A673 (cell line): ENCODE measurements at regions not wholly inside any gene's neighbourhood (a gene's known extent, or its start where the extent isn't known, plus 50 kb on each side); places are given as distances from the start of the nearest gene placed in this dataset.

Source experiments
- BruUV-seq: library from RNA; stranded (reverse); fragments of 400-500 nt; replicated peaks from 2 replicates; lab custom pipeline; 2021; lab: Mats Ljungman, UMichigan
- CTCF ChIA-PET: fragments of 300-600 bp; sonication (Branson Sonifier 250); formaldehyde crosslinking; loops from one replicate; lab custom pipeline; 2022; ENCODE audit warnings: antibody characterized with exemption; lab: Charles Lee
- POLR2A ChIA-PET: fragments of 300-600 bp; sonication (Branson Sonifier 250); formaldehyde crosslinking; loops from one replicate; lab custom pipeline; 2022; ENCODE audit warnings: antibody characterized with exemption; ENCODE audit not compliant: low non-redundant PET; lab: Charles Lee
- DNase-seq: peaks from one replicate; pipeline ENCODE4 v3.0.0-alpha.2; 2015; ENCODE audit warnings: low spot score
- H3K27ac ChIP-seq: fragments of 200-600 bp; sonication (generic); 2 replicates; pipeline ENCODE4 v1.5.1; 2016; ENCODE audit warnings: mixed run types, low read depth, mild to moderate bottlenecking, mixed read lengths, antibody characterized with exemption, low read length; ENCODE audit not compliant: poor library complexity, severe bottlenecking
- H3K27me3 ChIP-seq: fragments of 200-600 bp; sonication (generic); replicated peaks from 2 replicates; pipeline ENCODE4 v1.6.1; 2017; ENCODE audit warnings: mixed run types, low read depth, mild to moderate bottlenecking, mixed read lengths, antibody characterized with exemption, low read length; ENCODE audit not compliant: insufficient read depth, poor library complexity
- H3K36me3 ChIP-seq: fragments of 200-600 bp; sonication (generic); 2 replicates; pipeline ENCODE4 v1.6.1; 2016; ENCODE audit warnings: mixed run types, mild to moderate bottlenecking, mixed read lengths, antibody characterized with exemption, low read length; ENCODE audit not compliant: insufficient read depth, poor library complexity, severe bottlenecking
- H3K4me1 ChIP-seq: fragments of 200-600 bp; sonication (generic); 2 replicates; pipeline ENCODE4 v1.6.1; 2017; ENCODE audit warnings: mixed run types, mild to moderate bottlenecking, mixed read lengths, antibody characterized with exemption, low read length; ENCODE audit not compliant: insufficient read depth, poor library complexity, severe bottlenecking
- H3K4me3 ChIP-seq: fragments of 200-600 bp; sonication (generic); 2 replicates; pipeline ENCODE4 v1.5.1; 2016; ENCODE audit warnings: low read depth, mixed run types, mild to moderate bottlenecking, mixed read lengths, low read length; ENCODE audit not compliant: poor library complexity, severe bottlenecking
- H3K9me3 ChIP-seq: fragments of 200-600 bp; sonication (generic); 2 replicates; pipeline ENCODE4 v1.6.1; 2016; ENCODE audit warnings: mixed run types, low read depth, mild to moderate bottlenecking, mixed read lengths, antibody characterized with exemption, low read length; ENCODE audit not compliant: poor library complexity, severe bottlenecking
- EZH2 ChIP-seq: fragments of 200-600 bp; sonication (generic); IDR thresholded peaks from 2 replicates; pipeline ENCODE4 v1.6.1; 2017; ENCODE audit warnings: borderline replicate concordance, low read depth, mild to moderate bottlenecking, mixed read lengths, antibody characterized with exemption, low read length; ENCODE audit not compliant: poor library complexity, severe bottlenecking
- intact Hi-C: fragments of 100-400 bp; cut with micrococcal nuclease; formaldehyde crosslinking; loops from one replicate; pipeline ENCODE4 v1.10.0; 2022; ENCODE audit not compliant: unreplicated experiment
- TF ChIP-seq, protein P1 (sequence below): fragments of 300-800, 200-600 bp; sonication (generic); conservative IDR thresholded peaks from 2 replicates; pipeline ENCODE4 v1.5.1; 2017; ENCODE audit warnings: low read depth, mild to moderate bottlenecking, antibody characterized with exemption, low read length, moderate library complexity, mixed read lengths

DNA sequence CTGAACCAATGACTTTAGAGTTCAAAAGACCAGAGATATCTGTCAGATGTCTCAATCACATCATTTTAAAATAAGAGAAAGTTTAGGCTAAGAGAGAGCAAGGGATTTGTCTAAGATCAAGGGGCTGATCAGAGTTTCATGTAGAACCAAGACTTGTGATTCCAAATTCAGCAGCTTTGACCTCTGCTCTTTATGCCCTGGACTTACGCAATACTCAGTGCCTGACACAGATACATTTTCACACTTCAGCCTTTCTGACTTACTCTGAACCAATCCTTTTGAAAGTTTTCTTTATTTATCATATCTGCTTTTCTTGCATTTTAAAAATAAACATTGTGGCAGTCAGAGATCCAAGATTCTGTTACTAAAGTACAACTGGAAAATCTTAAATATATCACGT, 428.0 kb downstream of the PLPP3 start:
- BruUV-seq: no TSS peak
- no peaks in the 10 kb centered on the region for H3K9me3 ChIP-seq

DNA sequence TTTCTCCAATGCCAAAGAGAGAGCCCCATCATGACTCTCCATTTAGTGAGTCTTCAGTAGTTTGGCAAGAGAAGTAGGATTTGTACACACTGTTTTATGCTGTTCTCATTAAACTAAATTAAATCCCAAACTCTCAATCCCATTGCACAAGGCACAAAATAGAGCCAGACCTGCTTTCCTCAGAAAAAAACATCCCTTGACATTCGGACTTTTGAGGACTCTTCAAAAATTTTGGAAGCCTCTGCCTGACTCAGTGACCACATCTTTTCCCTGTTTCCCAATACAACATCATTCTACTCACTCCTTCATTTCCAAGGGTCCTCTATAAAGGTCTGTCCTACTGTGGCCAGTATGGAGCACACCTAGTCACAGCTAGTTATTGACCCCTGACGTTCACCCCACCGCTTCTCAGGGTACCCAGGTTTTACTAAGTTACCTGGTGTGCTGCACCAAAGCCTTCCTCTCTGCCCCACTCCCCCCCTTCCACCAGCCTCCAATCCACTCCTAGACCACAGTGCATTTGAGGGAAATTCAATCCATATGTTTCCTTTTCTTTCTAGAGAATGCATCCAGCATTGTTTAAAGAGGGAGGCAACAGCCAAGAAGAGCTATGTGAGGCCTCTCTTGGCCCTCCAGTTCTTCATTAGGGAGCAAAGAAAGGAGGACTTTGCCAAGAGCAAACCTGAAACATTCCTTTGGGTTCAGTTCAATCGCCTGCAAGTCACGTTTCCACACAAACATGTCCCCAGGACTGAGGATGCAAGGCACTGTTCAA, 428.7 kb downstream of the PLPP3 start:
- H3K4me3 ChIP-seq: no peak overlapping the region
- ChIA-PET POLR2A (no interaction called here), CTCF (no interaction called here)
- intact Hi-C loops: no loop called here
- peaks cover 4% of the 10 kb centered on the region for H3K27me3 ChIP-seq
- no peaks in the 10 kb centered on the region for H3K9me3 ChIP-seq
- no TSS peak for BruUV-seq
- H3K4me1 ChIP-seq: no peaks in the 10 kb centered on the region
- TF ChIP-seq EZH2: no peak
- TF ChIP-seq, protein P1, sequence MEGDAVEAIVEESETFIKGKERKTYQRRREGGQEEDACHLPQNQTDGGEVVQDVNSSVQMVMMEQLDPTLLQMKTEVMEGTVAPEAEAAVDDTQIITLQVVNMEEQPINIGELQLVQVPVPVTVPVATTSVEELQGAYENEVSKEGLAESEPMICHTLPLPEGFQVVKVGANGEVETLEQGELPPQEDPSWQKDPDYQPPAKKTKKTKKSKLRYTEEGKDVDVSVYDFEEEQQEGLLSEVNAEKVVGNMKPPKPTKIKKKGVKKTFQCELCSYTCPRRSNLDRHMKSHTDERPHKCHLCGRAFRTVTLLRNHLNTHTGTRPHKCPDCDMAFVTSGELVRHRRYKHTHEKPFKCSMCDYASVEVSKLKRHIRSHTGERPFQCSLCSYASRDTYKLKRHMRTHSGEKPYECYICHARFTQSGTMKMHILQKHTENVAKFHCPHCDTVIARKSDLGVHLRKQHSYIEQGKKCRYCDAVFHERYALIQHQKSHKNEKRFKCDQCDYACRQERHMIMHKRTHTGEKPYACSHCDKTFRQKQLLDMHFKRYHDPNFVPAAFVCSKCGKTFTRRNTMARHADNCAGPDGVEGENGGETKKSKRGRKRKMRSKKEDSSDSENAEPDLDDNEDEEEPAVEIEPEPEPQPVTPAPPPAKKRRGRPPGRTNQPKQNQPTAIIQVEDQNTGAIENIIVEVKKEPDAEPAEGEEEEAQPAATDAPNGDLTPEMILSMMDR: no peak
- DNase-seq: no peak
- H3K27ac ChIP-seq: no peak overlapping the region
- no peaks in the 10 kb centered on the region for H3K36me3 ChIP-seq

More for the DNA sequence above, 428.0 kb downstream of the PLPP3 start:
- no peaks in the 10 kb centered on the region for H3K36me3 ChIP-seq
- intact Hi-C loops: no loop called here
- no peak overlapping the region for H3K27ac ChIP-seq
- ChIA-PET CTCF (no interaction called here), POLR2A (no interaction called here)
- no peak for DNase-seq
- no peak overlapping the region for H3K4me3 ChIP-seq
- H3K4me1 ChIP-seq: no peaks in the 10 kb centered on the region
- H3K27me3 ChIP-seq: peaks cover 4% of the 10 kb centered on the region
- TF ChIP-seq EZH2: no peak
- TF ChIP-seq, protein P1: no peak

DNA sequence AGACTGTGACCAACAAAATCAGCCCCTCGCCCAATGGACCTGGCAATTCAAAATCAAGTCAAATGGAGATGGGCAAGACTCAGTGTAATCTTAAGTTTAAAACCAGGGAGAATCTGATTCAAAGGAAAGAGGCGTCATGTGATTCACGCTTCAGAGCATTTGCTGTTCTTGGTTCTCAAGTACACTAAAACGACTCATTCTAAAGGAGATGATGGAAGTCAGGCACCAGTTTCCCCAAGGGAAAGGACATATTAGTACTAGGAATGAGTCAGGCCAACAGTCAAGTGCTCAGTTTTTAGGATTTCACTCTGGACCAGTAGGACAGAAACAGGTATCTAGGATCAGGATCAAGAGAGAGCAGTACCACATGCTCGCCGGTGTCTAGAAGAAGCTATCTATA, 429.6 kb downstream of the PLPP3 start:
- POLR2A ChIA-PET: no interaction called here
- H3K4me3 ChIP-seq: no peak overlapping the region

More for the DNA sequence above, 429.6 kb downstream of the PLPP3 start:
- CTCF ChIA-PET: no interaction called here
- Histone ChIP-seq H3K27me3 (peaks cover 4% of the 10 kb centered on the region), H3K36me3 (no peaks in the 10 kb centered on the region), H3K4me1 (no peaks in the 10 kb centered on the region), H3K27ac (no peak overlapping the region), H3K9me3 (no peaks in the 10 kb centered on the region)
- TF ChIP-seq EZH2: no peak
- TF ChIP-seq, protein P1: no peak
- no TSS peak for BruUV-seq
- intact Hi-C loops: no loop called here
- no peak for DNase-seq
